ENCODE measurements at regions not wholly inside any gene's neighbourhood (a gene's known extent, or its start where the extent isn't known, plus 50 kb on each side); places are given as distances from the start of the nearest gene placed in this dataset.
A peak's percentile ranks its signal among the peaks of the same experiment; 100 is the strongest.

GRCh38 chr18:6525604-6526003 is 110.9 kb upstream of the L3MBTL4 start:
- DNase-seq (ENCODE audit: low spot score), result no peak

GRCh38 chr18:6537475-6537874 is 122.8 kb upstream of the L3MBTL4 start:
- DNase-seq (ENCODE audit: low spot score), result no peak

GRCh38 chr18:6541131-6541679 is 126.5 kb upstream of the L3MBTL4 start:
- DNase-seq (ENCODE audit: low spot score), result peak; percentile 4

- no peak for DNase-seq (ENCODE audit: low spot score)
Observed at GRCh38 chr18:6542296-6542695, 127.6 kb upstream of the L3MBTL4 start.

GRCh38 chr18:6543330-6543908 is 128.7 kb upstream of the L3MBTL4 start:
- peak; percentile 2 for DNase-seq (ENCODE audit: low spot score)

GRCh38 chr18:6546229-6546628 is 131.5 kb upstream of the L3MBTL4 start:
- no peak for DNase-seq (ENCODE audit: low spot score)

GRCh38 chr18:6547476-6547875 is 132.8 kb upstream of the L3MBTL4 start:
- no peak for DNase-seq (ENCODE audit: low spot score)

- DNase-seq (ENCODE audit: low spot score), result no peak
Observed at GRCh38 chr18:6553234-6553900, 138.7 kb upstream of the L3MBTL4 start.

GRCh38 chr18:6557057-6557769 is 142.5 kb upstream of the L3MBTL4 start:
- no peak for DNase-seq (ENCODE audit: low spot score)

- DNase-seq (ENCODE audit: low spot score), result no peak
Observed at GRCh38 chr18:6557770-6558248, 143.1 kb upstream of the L3MBTL4 start.

GRCh38 chr18:6558446-6559156 is 143.9 kb upstream of the L3MBTL4 start:
- DNase-seq (ENCODE audit: low spot score), result no peak

GRCh38 chr18:6559296-6559695 is 144.6 kb upstream of the L3MBTL4 start:
- no peak for DNase-seq (ENCODE audit: low spot score)

- DNase-seq (ENCODE audit: low spot score), result no peak
Observed at GRCh38 chr18:6561016-6561415, 146.3 kb upstream of the L3MBTL4 start.

- no peak for DNase-seq (ENCODE audit: low spot score)
Observed at GRCh38 chr18:6561420-6561861, 146.7 kb upstream of the L3MBTL4 start.

GRCh38 chr18:6561862-6562291 is 147.2 kb upstream of the L3MBTL4 start:
- DNase-seq (ENCODE audit: low spot score), result no peak

- DNase-seq (ENCODE audit: low spot score), result no peak
Observed at GRCh38 chr18:6563896-6564295, 149.2 kb upstream of the L3MBTL4 start.

- DNase-seq (ENCODE audit: low spot score), result no peak
Observed at GRCh38 chr18:6564950-6565814, 150.5 kb upstream of the L3MBTL4 start.

GRCh38 chr18:6565815-6566081 is 151.0 kb upstream of the L3MBTL4 start:
- DNase-seq (ENCODE audit: low spot score), result no peak

- no peak for DNase-seq (ENCODE audit: low spot score)
Observed at GRCh38 chr18:6566338-6566911, 151.7 kb upstream of the L3MBTL4 start.

GRCh38 chr18:6569813-6570212 is 155.1 kb upstream of the L3MBTL4 start:
- no peak for DNase-seq (ENCODE audit: low spot score)

GRCh38 chr18:6570581-6571238 is 156.0 kb upstream of the L3MBTL4 start:
- DNase-seq (ENCODE audit: low spot score), result no peak
